SKM-1 (cell line): ENCODE measurements at regions not wholly inside any gene's neighbourhood (a gene's known extent, or its start where the extent isn't known, plus 50 kb on each side); places are given as distances from the start of the nearest gene placed in this dataset.

Experiments used
- DNase-seq: peaks from one replicate; lab custom pipeline; 2025; ENCODE audit not compliant: unreplicated experiment; lab: John Stamatoyannopoulos, UW

DNA sequence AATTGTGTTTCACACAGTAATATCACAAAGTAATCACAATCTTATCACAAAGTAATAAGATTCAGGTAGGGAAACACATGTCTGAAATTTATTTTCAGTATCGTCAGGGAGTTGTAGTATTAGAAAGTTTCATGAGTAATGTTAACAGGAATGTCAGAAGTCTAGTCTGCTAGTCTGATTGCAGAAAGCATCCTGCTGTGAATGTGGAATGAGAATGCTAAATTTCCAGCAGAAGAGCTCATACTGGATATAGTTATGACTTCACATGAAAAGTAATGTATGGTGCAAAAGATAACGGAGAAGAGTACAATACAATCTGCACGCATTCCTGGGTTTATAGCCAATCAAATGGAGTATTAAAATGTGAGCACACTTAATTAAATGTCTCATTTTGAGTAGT, 494.7 kb upstream of the SETBP1 start:
- DNase-seq: no peak

DNA sequence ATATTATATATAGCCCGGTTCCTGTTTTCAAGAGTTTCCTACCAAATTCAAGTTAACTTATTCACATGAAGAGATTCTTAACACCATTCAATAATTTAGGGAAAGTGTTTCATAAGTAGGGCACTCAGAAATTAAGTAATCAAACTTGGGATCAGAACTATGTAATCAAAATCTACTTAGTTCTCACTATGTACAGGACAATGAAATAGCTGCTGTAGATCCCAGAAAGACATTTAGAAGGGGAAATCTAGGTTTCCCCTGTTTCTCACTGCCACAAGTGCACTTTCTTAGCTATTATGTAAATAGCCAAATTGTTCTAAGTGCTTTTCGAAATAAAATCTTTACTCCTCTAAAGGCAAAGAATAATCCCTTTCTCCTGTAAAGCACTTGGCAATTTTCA, 493.6 kb upstream of the SETBP1 start:
- DNase-seq: no peak

DNA sequence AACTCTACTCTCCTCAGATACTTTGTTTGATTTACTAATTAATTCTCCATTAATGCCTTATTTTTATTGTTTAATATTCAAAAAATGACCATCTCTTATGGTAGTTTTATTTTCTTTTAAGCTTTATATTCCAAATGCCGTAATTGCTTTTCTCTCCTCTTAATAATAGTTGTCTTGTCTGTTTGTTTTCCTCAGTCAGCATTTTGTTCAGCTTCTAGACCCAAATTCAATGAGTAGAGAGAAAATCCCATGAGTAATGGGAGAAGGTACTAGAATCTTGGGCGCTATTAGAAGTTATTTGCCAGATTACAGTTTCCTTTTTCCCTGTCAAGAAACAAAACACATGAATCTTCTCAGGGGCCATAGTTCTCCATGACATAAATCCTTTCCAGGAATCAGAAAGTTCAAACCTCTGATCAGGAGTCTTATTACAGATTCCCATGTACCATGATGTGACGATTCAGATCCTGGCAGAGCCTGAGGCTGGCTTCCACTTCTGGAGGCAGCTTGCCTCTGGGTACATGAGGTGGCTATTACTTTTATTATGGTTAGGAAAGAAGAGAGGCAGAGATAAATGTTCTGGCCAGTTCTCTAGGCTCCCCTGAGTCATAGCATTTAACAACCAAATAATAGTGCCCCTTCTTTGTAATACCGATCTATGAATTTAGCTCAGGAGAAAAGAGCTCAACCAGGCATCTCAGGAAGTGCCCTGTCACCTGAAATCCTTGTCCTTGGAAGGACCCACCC, 485.1 kb upstream of the SETBP1 start:
- DNase-seq: no peak

DNA sequence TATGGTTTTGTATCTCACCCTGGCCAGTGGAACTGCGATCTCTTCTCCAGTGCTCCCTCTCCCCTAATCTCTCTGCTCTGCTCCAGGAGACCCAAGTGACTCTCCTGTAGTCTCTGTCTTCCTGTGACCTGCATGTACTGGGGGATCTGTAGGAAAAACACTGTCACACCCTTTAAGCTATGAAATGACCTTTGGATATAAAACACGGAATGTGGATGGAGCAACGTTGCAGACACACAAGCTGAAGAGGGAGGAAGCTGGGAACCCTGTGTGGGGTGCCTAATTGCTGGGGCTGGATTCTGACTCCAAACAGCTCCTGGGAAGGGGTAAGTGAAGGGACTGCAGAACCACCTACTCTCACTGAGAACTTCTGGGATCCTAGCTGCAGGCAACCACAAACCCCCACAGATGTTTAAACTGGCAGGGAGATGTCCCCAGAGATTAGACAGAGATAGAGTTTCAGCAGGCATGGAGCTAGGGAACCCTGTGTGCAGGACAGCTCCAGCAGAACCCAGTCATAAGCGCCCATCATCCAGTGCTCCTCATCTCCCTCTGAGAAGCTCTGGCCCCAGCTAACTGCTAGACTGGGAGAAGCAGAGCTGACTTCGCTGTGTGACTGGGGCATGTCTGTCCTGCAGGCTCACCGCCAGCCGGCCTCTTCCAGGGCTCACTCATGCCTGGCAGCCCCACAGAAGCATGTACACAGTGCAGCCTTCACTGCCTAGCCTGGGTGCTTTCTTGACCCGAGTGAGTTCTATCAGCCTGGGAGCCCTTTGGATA, 482.7 kb upstream of the SETBP1 start:
- no peak for DNase-seq

DNA sequence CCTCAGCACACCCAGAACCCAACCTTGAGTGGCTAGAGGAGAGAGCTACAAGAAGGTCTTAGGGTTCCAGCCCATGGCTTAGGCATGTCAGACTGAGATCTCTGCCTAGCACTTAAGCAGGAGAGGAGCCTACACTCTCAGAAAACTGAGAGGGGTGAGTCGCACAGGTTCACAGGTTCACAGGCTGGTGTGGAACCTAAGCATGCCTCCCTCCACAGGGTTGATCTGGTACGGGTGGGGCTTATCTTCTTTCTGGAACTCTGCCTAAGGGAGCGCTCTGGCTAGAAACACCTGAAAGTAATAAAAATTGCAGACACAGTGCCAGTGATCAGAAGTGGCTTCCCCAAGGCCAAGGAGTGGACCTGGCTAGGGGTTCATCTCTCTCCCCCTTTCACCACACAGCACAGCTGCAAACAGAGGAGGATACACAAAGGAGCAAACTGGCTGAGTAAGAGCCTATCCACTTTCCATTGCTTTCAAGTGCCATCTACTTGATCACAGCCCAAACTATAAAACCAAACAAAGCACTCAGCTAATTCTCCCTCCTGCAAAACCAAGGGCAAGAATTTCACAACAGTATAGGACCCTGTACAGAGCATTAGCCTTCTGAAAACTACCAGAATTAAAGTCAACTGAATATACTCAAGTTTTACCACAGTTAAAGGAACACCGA, 481.9 kb upstream of the SETBP1 start:
- DNase-seq: no peak

DNA sequence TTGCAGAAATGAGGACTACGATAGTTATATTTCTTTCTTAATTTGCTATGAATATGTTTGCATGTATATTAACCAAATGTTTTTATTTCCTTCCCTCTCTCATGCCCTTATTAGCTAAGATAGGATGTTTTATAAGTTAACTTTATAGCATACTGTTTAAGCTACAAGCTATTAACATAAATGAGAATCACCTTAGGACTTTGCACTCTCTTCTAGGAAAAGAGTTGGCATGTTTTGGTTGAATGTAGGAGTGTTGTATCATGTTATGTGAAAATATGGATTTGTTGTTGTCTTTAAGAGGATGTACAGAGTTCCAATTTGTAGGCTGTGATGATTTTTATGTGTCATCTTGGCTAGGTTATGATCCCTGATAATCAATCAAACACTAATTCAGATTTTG, 467.4 kb upstream of the SETBP1 start:
- DNase-seq: no peak

DNA sequence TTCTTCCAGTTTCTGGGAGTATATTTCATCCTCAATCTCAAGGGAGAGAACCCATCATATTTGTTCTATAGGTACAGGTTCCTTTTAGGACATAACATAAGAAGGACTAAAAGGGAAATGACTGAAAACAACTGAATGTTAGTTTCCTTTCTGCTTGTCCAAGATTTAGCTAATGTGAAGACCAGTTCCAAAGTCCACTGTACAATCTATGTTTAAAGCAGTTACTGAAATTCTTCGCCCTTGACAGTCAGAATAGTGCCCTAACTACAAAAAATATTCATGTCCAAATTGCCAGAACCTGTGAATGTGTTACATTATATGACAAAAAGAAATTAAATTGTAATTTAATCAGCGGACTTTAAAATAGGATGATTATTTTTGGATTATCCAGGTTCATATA, 466.3 kb upstream of the SETBP1 start:
- no peak for DNase-seq

DNA sequence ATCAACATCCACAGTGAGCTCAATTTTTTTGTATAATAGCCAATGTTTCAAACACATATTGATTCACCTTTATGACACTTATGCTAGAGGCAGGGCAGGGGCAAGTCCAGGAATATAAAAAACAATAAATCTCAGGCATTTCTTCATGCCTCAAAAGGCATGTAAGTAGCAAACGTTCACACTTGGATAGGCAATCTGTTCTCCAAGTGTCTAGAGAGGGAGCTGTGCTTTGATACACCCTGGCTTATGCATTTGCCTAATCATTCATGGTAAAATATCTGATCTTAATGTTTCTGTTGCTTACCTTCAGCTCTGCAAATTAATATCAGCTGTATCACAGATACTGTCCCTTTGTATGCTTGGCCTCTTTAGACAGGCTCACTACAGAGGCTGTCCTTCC, 464.5 kb upstream of the SETBP1 start:
- DNase-seq: no peak

DNA sequence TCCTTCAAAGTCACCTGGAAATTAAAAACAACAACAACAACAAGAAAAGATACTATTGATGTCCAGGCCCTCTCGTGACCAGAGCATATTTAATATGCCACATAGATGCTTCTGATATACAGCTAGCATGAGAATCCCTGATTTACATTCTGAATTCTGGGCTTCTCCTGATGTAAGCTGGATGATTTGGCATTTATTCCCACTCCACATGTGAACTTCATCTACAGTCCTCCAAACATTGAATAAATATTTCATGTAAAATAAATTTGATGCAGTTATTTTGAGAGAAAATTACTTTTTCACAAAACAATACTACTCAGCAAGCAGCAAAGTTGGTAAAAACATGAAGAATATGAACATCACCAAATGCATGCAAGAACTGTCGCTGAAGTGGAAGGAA, 453.2 kb upstream of the SETBP1 start:
- no peak for DNase-seq

DNA sequence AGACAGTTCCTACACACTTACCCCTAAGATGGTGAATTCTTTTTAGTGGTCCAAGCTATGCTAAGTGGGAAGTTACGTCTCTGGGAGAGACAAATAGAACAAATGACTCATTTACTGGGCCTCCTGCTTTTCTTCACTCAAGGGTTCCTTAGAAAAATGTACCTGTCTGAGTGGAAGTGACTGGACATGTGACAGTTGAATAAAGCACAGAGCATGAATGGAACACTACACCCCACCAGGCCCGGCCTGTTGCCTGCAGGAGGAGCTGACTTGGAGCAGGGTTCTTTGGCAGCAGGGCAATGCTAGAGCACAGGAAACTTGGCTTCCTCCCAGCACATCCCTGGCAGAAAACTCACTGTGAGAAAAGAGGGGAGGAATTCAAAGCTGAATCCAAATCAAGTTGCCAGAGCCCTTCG, 451.0 kb upstream of the SETBP1 start:
- DNase-seq: no peak

DNA sequence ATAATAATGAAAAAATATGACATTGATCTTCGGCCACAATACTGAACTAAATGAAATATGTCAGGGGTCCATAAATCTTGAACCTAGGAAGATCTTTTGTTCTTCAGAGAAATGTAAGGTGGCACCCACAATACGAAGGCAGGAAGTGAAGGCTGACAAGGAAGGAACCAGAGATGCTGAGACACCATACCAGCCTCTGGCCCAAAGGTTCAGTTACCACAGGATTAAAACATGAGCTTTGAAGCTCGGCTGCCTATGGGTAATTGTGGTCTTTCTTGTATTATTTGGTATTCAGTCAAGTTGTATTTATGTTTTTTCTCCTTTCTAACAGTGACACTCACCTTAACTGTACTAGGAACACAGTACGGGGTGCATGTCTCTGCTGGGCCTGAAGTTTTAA, 448.8 kb upstream of the SETBP1 start:
- no peak for DNase-seq

DNA sequence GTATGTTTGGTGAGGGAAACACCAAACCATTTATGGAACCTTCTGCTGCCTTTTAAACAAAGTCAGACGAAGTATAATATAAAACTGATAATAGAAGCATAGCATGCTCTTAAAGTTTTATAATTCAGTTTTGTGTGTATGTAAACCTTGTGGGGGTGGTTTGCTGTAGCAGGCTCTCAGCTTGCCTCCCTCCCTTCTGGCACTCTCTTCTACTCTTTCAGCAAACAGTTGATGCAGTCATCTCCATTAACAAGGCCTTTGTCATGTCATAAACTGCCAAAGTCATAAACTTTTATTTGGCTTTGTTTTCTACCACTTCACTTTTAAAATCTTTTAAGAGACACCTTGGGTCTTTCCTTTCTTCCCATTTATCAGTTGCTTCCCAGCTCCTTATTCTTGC, 448.2 kb upstream of the SETBP1 start:
- no peak for DNase-seq

DNA sequence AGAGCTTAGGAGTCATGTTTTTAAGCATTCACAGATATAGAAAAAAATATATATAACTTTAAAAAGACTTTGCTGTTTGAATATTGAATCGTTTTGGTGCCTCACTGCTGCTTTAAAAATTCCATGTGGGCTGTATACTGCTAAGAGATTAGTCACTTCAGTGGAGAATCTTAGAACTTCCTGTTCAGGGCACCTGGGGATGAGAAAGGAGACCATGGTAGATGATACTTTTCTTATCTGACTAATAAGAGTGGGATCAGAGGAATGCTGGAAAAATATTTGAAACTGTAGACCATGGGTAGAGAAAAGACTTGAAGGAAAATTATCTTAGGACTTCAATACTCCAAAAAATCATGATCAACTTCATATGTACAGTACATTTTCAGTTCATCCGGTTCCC, 442.2 kb upstream of the SETBP1 start:
- DNase-seq: no peak

DNA sequence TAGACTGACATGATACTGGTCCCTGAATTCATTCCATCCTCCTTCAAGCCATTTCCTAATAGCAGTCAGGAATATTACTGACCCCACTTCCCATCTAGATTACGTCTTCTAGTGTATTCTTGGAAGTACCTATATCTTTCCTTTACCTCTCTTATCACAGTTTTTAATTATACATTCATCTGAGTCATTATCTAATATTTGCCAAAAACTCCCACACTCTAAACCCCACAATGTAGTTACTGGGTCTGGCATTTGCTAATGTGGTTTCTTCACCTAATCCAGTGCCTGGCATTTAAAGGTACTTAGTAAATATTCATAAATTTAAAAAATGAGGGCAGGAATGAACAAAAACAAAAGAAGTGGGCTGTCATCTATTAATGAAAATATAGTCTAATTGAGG, 441.8 kb upstream of the SETBP1 start:
- no peak for DNase-seq

DNA sequence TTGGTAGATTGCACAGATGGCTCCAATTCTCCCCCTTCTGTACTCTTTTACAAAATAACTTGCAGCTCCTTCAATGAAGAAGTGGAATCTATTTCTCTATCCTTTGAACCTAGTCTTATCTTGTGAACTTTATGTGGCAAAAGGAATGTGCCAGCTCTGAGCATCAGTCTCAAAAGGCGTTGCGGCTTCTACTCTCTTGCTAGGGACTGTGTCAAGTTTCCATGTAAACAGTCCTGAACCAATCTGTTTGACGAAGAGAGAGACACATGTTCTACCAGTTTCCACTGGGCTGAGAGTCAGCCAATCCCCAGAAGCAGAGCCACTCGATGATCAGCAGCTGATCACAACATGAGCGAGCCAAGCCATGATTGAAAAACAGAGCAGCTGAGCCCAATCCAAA, 439.7 kb upstream of the SETBP1 start:
- no peak for DNase-seq

DNA sequence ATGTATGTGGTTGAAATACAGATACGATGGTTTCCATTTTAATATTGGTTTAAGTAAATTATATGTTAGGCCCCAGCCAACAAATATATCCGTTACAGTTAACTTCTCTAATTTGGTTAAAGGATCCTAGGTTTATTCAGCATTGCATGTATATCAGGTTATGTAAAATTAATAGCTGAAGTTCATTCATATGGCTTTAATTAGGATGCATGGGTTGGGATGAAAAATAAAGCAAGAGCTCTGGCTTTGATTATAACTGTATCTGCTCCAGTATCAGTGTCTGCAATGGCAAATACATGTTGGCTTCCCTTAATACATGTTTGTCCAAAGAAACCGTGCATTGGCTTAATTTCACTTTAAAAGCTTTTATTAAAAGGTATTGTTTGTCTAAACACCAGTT, 435.7 kb upstream of the SETBP1 start:
- no peak for DNase-seq

DNA sequence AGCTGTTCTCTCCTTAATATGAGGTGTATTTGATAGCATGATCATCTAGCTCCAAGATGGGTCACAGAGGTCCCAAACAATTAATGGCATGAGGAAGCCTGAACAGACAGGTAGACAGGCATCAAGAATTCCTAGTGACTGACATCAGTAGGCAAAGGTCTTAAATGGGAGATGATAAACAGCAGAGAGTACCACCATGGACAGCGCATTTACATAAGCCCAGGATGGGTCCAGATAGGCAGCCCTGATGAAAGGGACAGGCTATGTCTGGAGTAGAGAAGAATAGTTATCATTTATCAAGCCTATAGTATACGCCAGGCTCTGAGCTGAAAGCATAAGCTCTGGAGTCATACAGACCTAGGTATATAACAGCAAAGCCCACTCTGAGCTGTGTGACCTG, 434.7 kb upstream of the SETBP1 start:
- no peak for DNase-seq

DNA sequence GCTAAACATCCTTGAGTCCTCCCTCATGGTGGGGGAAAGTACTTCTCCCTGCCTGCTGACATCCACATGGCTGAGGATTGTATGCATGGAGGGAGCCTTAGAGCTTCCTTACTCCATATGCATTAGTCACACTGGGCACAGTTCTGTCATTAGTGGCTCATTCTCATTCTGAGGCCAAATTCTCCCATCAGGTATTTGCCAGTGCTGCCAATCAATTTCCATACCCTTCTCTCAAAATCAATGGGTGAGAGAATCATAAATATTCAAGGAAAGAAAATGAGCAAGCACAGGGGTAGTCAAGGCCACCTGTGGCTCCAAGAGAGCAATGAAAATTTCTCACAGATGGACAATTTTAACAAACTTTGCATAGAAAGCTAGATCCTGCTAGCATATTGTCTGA, 422.6 kb upstream of the SETBP1 start:
- no peak for DNase-seq

DNA sequence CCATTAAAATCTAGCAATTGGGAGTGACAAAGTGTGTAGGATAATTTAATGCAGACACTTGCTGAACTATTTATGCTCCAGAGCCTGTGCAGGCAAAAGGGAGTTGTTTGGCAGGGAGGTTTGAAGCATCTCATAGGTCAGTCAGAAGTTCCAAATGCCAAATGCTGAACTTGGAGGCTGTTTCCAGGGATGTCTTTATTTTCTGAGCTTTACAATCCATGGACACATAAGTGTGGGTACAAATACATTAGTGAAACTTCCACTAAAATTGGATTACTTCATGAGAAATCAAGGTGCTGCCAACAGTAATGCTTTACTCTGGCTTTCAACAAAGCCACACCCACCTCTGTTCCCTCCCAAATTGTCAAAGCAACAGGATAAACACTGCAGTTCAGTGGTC, 422.1 kb upstream of the SETBP1 start:
- no peak for DNase-seq

DNA sequence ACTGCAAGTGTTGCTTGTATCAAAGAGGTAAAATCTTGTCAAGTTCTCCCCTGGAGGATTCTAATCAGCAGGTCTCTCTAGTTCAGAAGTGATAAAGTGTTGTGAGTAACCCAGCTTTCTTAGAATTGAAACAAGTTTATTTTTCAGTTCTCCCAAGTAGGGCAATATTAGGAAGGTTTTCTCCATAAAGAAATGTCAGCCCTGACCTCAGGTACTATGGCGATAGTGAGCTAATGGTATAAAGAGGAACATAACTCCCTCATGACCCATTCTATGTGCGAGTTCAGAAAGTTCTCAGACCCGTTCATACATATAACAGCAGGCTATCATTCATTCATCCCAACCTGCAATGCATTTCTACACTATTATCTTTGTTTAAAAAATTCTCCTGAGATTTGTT, 421.1 kb upstream of the SETBP1 start:
- no peak for DNase-seq

DNA sequence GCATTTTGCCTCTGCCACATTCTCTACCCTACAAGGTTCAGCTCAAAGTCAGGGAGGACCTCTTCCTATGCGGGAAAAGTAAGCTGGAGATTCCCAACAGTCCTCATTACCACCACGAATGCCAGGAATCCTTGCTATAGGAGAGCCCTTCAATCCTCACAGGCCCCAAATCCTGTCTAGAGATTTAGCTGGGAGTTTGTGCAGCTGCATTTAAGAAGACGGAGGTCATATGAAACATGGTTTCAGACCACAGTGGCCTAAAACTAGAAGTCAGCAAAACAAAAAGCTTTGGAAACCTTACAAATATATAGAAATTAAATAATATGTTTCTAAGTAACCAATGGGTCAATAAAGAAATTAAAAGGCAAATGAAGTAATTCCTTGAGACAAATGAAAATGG, 415.3 kb upstream of the SETBP1 start:
- no peak for DNase-seq

DNA sequence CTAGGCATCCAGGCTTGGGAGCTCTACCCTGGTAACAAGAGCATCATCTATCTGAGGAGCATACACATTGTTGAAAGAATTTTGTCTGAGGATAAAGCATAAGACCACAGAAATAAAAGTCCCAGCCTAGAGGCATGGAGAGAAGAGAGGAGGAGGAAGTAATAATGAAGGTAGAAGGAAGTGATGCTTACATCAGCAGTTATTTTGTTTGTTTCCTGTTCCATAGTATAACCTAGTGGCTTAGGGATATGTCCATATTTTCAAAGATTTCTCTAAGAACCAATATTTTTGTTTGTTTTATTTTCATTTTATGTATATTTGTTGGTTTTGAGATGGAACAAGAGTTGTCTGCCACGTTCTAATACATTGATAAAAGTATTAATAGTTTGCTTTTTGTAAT, 407.4 kb upstream of the SETBP1 start:
- no peak for DNase-seq
